ENCODE measurements at regions not wholly inside any gene's neighbourhood (a gene's known extent, or its start where the extent isn't known, plus 50 kb on each side); places are given as distances from the start of the nearest gene placed in this dataset.
"Not testable (repeated sequence)": the region's sequence is repeated elsewhere in the genome, so short reads cannot be mapped to it uniquely, and the experiment has no call there.

DNA sequence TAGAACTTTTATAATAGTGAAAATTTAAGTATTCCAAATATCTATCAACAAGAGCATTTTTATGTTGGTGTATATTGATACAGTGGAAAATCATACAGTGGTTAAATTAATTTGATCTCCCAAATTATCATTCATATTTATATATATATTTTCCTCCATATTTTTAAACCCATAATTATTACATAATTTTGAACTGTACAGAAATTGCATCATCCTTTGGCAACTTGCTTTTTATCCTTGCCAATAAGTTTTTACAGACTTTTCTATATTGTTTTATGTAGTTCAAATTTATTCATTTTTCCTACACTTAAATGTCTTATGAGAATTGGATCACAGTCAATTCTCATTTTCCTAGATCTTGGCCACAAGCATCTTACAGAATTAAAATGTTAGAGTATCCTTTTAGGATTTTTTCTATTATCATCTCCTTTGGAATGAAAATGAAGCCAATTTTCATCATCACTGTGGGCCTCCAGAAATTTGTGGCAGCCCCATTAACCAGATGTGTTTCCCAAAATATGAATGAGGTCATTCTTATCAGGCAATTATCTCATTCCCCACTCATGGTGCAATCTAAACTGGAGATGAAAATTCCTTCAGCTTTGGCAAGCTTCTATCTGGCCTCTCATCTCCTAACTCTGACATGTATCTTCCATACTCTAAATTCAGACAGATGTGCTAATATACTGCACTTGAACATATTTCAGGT is 94.2 kb upstream of the DLGAP1 start:
- Histone ChIP-seq H3K27ac (ENCODE audit: low read depth, low read length) (no peak overlapping the region), H3K36me3 (ENCODE audit: control insufficient read depth, insufficient read depth, low read length) (no peaks in the 10 kb centered on the region), H3K4me3 (ENCODE audit: low read depth, low read length) (no peak overlapping the region), H3K9ac (ENCODE audit: low read depth, low read length) (no peak overlapping the region), H3K9me3 (ENCODE audit: control insufficient read depth, insufficient read depth, low read length) (no peaks in the 10 kb centered on the region), H3K4me1 (ENCODE audit: control insufficient read depth, insufficient read depth, low read length) (no peaks in the 10 kb centered on the region), H3K27me3 (ENCODE audit: control insufficient read depth, insufficient read depth, low read length) (no peaks in the 10 kb centered on the region)

DNA sequence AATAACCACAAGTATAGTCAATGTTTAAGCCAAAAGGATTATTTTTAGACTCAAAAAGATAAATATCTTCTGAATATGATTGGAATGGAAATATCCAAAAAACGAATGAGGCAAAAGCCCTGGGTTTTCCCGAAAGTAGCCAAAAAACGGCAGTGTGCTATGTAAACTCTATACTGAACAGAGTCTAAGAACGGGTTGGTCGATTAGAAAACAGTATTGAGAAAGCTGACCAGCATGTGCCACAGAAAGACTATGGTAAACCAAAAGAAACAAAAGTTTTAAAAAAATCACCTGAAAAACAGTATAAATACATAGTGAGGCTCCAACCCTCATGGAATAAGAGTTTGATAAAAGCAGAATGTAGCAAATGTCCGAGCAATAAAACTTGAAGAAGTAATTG is 92.0 kb upstream of the DLGAP1 start:
- no peaks in the 10 kb centered on the region for H3K4me1 ChIP-seq (ENCODE audit: control insufficient read depth, insufficient read depth, low read length)
- H3K27me3 ChIP-seq (ENCODE audit: control insufficient read depth, insufficient read depth, low read length) = no peaks in the 10 kb centered on the region
- no peaks in the 10 kb centered on the region for H3K36me3 ChIP-seq (ENCODE audit: control insufficient read depth, insufficient read depth, low read length)
- no peak overlapping the region for H3K9ac ChIP-seq (ENCODE audit: low read depth, low read length)
- H3K4me3 ChIP-seq (ENCODE audit: low read depth, low read length) = no peak overlapping the region
- no peaks in the 10 kb centered on the region for H3K9me3 ChIP-seq (ENCODE audit: control insufficient read depth, insufficient read depth, low read length)
- H3K27ac ChIP-seq (ENCODE audit: low read depth, low read length) = no peak overlapping the region

DNA sequence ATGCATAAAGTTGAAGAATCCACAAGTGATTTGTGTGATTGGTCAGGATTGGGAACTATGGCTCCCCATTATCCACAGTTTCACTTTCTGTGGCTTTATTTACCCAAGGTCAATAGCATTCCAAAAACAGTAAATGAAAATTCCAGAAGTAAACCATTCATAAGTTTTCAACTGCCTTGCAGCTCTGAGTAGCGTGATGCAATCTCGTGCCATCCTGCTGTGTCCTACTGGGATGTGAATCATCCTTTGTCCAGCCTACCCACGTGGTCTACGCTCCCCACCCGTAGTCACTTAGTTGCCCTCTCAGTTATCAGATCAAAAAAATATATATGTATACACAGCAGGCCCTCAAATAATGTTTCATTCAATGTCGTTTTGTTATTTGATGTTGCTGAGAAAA is 89.0 kb upstream of the DLGAP1 start:
- H3K27me3 ChIP-seq (ENCODE audit: control insufficient read depth, insufficient read depth, low read length) = no peaks in the 10 kb centered on the region
- H3K9ac ChIP-seq (ENCODE audit: low read depth, low read length) = no peak overlapping the region
- H3K36me3 ChIP-seq (ENCODE audit: control insufficient read depth, insufficient read depth, low read length) = no peaks in the 10 kb centered on the region
- H3K9me3 ChIP-seq (ENCODE audit: control insufficient read depth, insufficient read depth, low read length) = no peaks in the 10 kb centered on the region
- no peaks in the 10 kb centered on the region for H3K4me1 ChIP-seq (ENCODE audit: control insufficient read depth, insufficient read depth, low read length)
- no peak overlapping the region for H3K4me3 ChIP-seq (ENCODE audit: low read depth, low read length)
- no peak overlapping the region for H3K27ac ChIP-seq (ENCODE audit: low read depth, low read length)

DNA sequence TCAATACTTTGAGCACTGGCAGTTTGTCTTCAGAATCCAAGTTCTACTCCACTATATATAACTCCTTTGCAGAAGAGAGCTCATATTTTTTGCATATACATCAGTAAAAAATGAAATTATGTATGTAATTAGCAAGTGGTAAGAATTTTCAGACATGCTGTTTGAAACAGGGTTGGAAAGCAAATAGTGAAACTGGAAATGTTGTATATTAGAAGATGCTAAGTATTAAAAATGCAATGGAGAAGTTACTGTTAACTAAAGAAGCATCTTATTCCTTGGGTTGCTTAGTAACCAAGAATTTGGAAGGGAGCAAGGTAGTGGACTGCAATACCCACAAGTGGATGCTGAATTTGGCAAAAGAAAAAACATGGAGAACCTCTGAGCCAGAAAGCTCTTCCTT is 88.6 kb upstream of the DLGAP1 start:
- no peaks in the 10 kb centered on the region for H3K4me1 ChIP-seq (ENCODE audit: control insufficient read depth, insufficient read depth, low read length)
- H3K9me3 ChIP-seq (ENCODE audit: control insufficient read depth, insufficient read depth, low read length) = no peaks in the 10 kb centered on the region
- H3K9ac ChIP-seq (ENCODE audit: low read depth, low read length) = no peak overlapping the region
- H3K27ac ChIP-seq (ENCODE audit: low read depth, low read length) = no peak overlapping the region
- no peaks in the 10 kb centered on the region for H3K36me3 ChIP-seq (ENCODE audit: control insufficient read depth, insufficient read depth, low read length)
- H3K27me3 ChIP-seq (ENCODE audit: control insufficient read depth, insufficient read depth, low read length) = no peaks in the 10 kb centered on the region
- no peak overlapping the region for H3K4me3 ChIP-seq (ENCODE audit: low read depth, low read length)

DNA sequence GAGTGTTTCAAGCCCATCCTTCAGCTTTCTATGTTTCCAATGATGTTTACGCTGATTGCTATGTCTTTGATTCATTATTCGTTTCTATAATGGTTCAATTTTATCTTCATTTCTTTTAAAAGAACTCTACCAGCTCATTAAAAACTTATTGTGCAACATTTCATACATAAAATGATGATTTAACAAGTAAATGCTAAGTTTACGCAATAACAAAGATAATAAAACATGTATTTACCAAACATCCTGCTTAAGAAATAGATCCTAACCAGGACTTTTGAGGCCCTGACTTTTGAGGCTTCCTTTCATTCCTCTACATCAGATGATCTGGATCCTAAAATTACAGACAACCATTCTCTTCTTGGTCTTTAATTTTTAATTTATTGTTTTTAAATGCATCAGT is 86.5 kb upstream of the DLGAP1 start:
- H3K9me3 ChIP-seq (ENCODE audit: control insufficient read depth, insufficient read depth, low read length) = no peaks in the 10 kb centered on the region; the same call in 1 of the 2 replicates
- no peaks in the 10 kb centered on the region for H3K4me1 ChIP-seq (ENCODE audit: control insufficient read depth, insufficient read depth, low read length)
- no peak overlapping the region for H3K9ac ChIP-seq (ENCODE audit: low read depth, low read length)
- no peaks in the 10 kb centered on the region for H3K27me3 ChIP-seq (ENCODE audit: control insufficient read depth, insufficient read depth, low read length)
- H3K27ac ChIP-seq (ENCODE audit: low read depth, low read length) = no peak overlapping the region
- no peaks in the 10 kb centered on the region for H3K36me3 ChIP-seq (ENCODE audit: control insufficient read depth, insufficient read depth, low read length)
- H3K4me3 ChIP-seq (ENCODE audit: low read depth, low read length) = no peak overlapping the region

DNA sequence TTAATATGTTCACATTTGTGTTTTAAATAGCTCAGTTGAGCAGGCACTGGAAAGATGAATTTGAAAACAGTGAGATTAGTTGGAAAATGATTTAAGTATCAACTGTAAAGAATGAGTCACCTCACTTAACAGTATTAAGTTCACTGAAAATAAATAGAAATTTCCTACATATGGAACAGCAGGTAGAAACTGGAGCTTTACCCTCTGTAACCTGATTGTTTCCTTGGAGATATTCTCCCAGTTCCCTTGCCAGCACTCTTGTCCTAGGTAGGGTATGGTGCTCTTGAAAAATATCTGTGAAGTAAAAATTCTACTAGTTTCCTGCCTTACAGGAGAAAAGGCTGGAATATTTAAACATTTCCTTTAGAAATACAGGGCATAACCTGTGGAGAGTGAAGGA is 81.3 kb upstream of the DLGAP1 start:
- no peaks in the 10 kb centered on the region for H3K36me3 ChIP-seq (ENCODE audit: control insufficient read depth, insufficient read depth, low read length)
- H3K9ac ChIP-seq (ENCODE audit: low read depth, low read length) = no peak overlapping the region
- H3K27ac ChIP-seq (ENCODE audit: low read depth, low read length) = no peak overlapping the region
- no peak overlapping the region for H3K4me3 ChIP-seq (ENCODE audit: low read depth, low read length)
- H3K9me3 ChIP-seq (ENCODE audit: control insufficient read depth, insufficient read depth, low read length) = peaks cover 24% of the 10 kb centered on the region
- no peaks in the 10 kb centered on the region for H3K27me3 ChIP-seq (ENCODE audit: control insufficient read depth, insufficient read depth, low read length)
- no peaks in the 10 kb centered on the region for H3K4me1 ChIP-seq (ENCODE audit: control insufficient read depth, insufficient read depth, low read length)

DNA sequence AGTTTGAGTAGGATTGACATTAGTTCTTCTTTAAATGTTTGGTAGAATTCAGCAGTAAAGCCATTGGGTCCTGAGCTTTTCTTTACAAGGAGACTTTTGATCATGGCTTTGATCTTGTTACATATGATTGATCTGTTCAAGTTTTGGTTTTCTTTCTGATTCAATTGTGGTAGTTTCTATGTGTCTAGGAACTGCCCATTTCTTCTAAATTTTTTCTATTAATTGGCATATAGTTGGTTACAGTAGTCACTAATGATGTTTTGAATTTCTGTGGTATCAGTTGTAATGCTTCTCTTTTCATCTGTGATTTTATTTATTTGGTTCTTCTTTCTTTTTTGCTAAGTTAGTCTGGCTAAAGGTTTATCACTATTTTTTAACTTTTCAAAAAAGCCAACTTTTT is 73.3 kb upstream of the DLGAP1 start:
- 0 out of 2 replicates have a peak, but pooled peaks cover 3% of the 10 kb centered on the region for H3K4me1 ChIP-seq (ENCODE audit: control insufficient read depth, insufficient read depth, low read length)
- no peak overlapping the region for H3K4me3 ChIP-seq (ENCODE audit: low read depth, low read length)
- no peaks in the 10 kb centered on the region for H3K27me3 ChIP-seq (ENCODE audit: control insufficient read depth, insufficient read depth, low read length)
- no peaks in the 10 kb centered on the region for H3K36me3 ChIP-seq (ENCODE audit: control insufficient read depth, insufficient read depth, low read length)
- peaks cover 19% of the 10 kb centered on the region for H3K9me3 ChIP-seq (ENCODE audit: control insufficient read depth, insufficient read depth, low read length)
- no peak overlapping the region for H3K27ac ChIP-seq (ENCODE audit: low read depth, low read length)
- no peak overlapping the region for H3K9ac ChIP-seq (ENCODE audit: low read depth, low read length)

DNA sequence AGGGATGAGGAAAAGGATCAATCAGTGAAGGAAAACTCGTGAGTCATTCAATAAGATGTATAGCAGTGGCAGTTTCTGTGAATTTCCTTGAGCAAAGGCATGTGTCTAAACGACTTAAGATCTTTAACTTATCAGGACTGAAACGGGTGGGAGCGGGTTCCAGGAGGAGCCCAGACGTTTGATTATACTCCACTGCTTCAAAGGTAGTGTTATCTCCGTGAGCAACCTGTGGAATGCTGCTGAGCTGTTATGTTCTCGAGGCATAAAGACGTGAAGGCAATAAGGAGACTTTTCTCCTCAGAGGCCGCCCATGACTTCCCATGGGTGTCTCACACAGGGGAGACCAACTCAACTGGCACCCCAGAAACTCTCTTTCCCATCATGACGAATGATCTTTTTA is 72.7 kb upstream of the DLGAP1 start:
- H3K27ac ChIP-seq (ENCODE audit: low read depth, low read length); H3K4me1 ChIP-seq (ENCODE audit: control insufficient read depth, insufficient read depth, low read length); H3K36me3 ChIP-seq (ENCODE audit: control insufficient read depth, insufficient read depth, low read length); H3K9ac ChIP-seq (ENCODE audit: low read depth, low read length); H3K27me3 ChIP-seq (ENCODE audit: control insufficient read depth, insufficient read depth, low read length); H3K4me3 ChIP-seq (ENCODE audit: low read depth, low read length): not testable (repeated sequence)
- peaks cover 13% of the 10 kb centered on the region for H3K9me3 ChIP-seq (ENCODE audit: control insufficient read depth, insufficient read depth, low read length)

DNA sequence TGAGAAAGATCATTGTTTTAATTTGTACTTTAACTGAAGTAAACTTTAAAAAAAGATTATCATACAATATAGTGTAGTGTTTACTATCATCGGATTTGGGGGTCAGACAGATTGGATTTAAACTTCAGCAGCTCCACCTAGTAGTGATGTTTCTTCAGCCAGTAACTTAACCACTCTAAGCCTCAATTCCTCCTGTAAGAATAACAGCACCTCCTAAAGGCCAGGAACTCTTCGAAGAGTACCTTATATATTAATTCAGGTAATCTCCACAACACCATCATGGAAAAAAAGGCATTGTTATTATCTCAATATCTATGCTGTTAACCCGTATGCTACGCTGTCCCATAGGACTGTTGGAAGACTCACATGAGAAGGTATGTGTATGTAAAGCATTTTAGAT is 69.0 kb upstream of the DLGAP1 start:
- H3K36me3 ChIP-seq (ENCODE audit: control insufficient read depth, insufficient read depth, low read length) = no peaks in the 10 kb centered on the region
- no peak overlapping the region for H3K4me3 ChIP-seq (ENCODE audit: low read depth, low read length)
- no peaks in the 10 kb centered on the region for H3K9me3 ChIP-seq (ENCODE audit: control insufficient read depth, insufficient read depth, low read length)
- H3K27me3 ChIP-seq (ENCODE audit: control insufficient read depth, insufficient read depth, low read length) = no peaks in the 10 kb centered on the region
- no peak overlapping the region for H3K27ac ChIP-seq (ENCODE audit: low read depth, low read length)
- 0 out of 2 replicates have a peak, but pooled peaks cover 3% of the 10 kb centered on the region for H3K4me1 ChIP-seq (ENCODE audit: control insufficient read depth, insufficient read depth, low read length)
- no peak overlapping the region for H3K9ac ChIP-seq (ENCODE audit: low read depth, low read length)

DNA sequence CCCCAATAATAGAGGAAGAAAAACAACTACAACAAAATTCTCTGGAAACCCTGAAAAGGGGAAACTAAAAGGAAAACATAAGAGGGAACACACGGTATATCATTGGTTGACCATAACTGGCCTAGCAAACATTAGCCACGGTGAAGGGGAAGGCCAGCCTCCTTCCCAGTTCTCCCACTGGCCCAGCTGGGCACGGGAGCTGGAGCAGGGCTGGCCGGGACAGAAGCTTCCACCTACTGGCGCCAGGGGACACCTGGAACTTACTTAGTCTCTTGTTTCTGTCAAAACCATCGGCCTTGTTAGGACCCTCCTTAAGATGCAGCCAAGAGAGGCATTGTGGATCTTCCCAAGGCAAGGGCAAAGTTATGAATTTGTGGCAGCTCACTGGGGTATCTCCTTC is 56.1 kb upstream of the DLGAP1 start:
- H3K4me3 ChIP-seq (ENCODE audit: low read depth, low read length) = no peak overlapping the region
- H3K27ac ChIP-seq (ENCODE audit: low read depth, low read length) = no peak overlapping the region
- H3K36me3 ChIP-seq (ENCODE audit: control insufficient read depth, insufficient read depth, low read length) = no peaks in the 10 kb centered on the region
- no peaks in the 10 kb centered on the region for H3K4me1 ChIP-seq (ENCODE audit: control insufficient read depth, insufficient read depth, low read length)
- no peaks in the 10 kb centered on the region for H3K9me3 ChIP-seq (ENCODE audit: control insufficient read depth, insufficient read depth, low read length)
- no peak overlapping the region for H3K9ac ChIP-seq (ENCODE audit: low read depth, low read length)
- H3K27me3 ChIP-seq (ENCODE audit: control insufficient read depth, insufficient read depth, low read length) = no peaks in the 10 kb centered on the region

DNA sequence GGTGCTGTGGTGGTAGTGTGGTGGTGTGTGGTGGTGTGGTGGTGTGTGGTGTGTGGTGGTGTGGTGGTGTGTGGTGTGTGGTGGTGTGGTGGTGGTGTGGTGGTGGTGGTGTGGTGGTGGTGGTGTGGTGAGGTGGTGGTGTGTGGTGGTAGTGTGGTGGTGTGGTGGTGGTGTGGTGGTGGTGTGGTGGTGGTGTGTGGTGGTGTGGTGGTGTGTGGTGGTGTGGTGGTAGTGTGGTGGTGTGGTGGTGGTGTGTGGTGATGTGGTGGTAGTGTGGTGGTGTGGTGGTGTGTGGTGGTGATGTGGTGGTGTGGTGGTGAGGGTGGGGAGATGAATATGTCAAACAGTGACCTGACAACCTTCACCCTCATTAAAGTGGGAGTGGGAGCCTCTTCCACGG is 55.6 kb upstream of the DLGAP1 start:
- Histone ChIP-seq H3K4me3 (ENCODE audit: low read depth, low read length) (no peak overlapping the region), H3K27ac (ENCODE audit: low read depth, low read length) (no peak overlapping the region), H3K27me3 (ENCODE audit: control insufficient read depth, insufficient read depth, low read length) (no peaks in the 10 kb centered on the region), H3K36me3 (ENCODE audit: control insufficient read depth, insufficient read depth, low read length) (no peaks in the 10 kb centered on the region), H3K4me1 (ENCODE audit: control insufficient read depth, insufficient read depth, low read length) (no peaks in the 10 kb centered on the region), H3K9me3 (ENCODE audit: control insufficient read depth, insufficient read depth, low read length) (no peaks in the 10 kb centered on the region), H3K9ac (ENCODE audit: low read depth, low read length) (no peak overlapping the region)

DNA sequence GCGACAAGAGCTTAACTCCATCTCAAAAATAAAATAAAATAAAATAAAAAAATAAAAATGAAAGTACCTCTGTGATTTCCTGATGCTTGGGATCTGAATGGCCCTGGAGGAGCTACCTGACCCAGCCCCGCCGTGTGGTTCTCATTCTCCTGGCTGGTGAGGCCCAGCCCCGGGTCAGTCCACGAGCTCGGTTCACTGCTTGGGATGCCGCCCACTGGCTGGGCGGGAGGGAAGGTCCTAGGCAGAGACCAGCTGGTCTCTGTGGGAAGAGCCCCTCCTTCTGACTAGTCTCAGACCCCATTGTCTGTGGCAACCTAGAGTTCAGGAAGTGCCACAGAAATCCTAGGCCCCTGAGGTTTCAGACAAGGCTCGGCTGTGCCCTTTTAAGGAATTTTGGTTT is 55.1 kb upstream of the DLGAP1 start:
- Histone ChIP-seq H3K36me3 (ENCODE audit: control insufficient read depth, insufficient read depth, low read length) (no peaks in the 10 kb centered on the region), H3K9ac (ENCODE audit: low read depth, low read length) (no peak overlapping the region), H3K9me3 (ENCODE audit: control insufficient read depth, insufficient read depth, low read length) (no peaks in the 10 kb centered on the region), H3K27me3 (ENCODE audit: control insufficient read depth, insufficient read depth, low read length) (no peaks in the 10 kb centered on the region), H3K27ac (ENCODE audit: low read depth, low read length) (no peak overlapping the region), H3K4me1 (ENCODE audit: control insufficient read depth, insufficient read depth, low read length) (no peaks in the 10 kb centered on the region), H3K4me3 (ENCODE audit: low read depth, low read length) (no peak overlapping the region)
